ENCODE measurements at regions not wholly inside any gene's neighbourhood (a gene's known extent, or its start where the extent isn't known, plus 50 kb on each side); places are given as distances from the start of the nearest gene placed in this dataset.

GRCh38 chr20:19883501-19883900, 125.4 kb downstream of the RIN2 start:
- no peak overlapping the region for H3K27ac ChIP-seq
- no peak overlapping the region for H3K4me3 ChIP-seq
- no peaks in the 10 kb centered on the region for H3K9me3 ChIP-seq
- peaks cover 1 to 49% (median 32%) of the 10 kb centered on the region in 12 donors for H3K4me1 ChIP-seq
- no peak for ATAC-seq
- intact Hi-C loops (cut with DNase I), result loop anchor here in 6 of 10 donors (10.0 kb wide), 4 partner anchors 59 to 189 kb away; no protein-coding TSS in a partner anchor
- H3K27me3 ChIP-seq, result no peaks in the 10 kb centered on the region
- 92 to 98% (median 96%) methylated on average over 3 of the region's 3 CpGs for WGBS, 4 donors
- H3K36me3 ChIP-seq, result peaks cover 0 to 11% (median 0%) of the 10 kb centered on the region in 9 donors
- TF ChIP-seq POLR2A (IDR thresholded peaks at IDR 0.05), result no peak
- no peak for TF ChIP-seq CTCF (IDR thresholded peaks at IDR 0.05)
- no peak for DNase-seq

GRCh38 chr20:19885594-19885938, 127.5 kb downstream of the RIN2 start:
- H3K27ac ChIP-seq, result peak overlapping the region in 10 of 12 donors; percentile 71 to 97 (median 89)
- H3K27me3 ChIP-seq, result no peaks in the 10 kb centered on the region
- H3K4me3 ChIP-seq, result peak overlapping the region in 8 of 12 donors; percentile 46 to 58 (median 54)
- 47 to 86% (median 54%) methylated on average over 5 of the region's 5 CpGs for WGBS, 4 donors
- no peak for ATAC-seq
- no peaks in the 10 kb centered on the region for H3K9me3 ChIP-seq
- H3K4me1 ChIP-seq, result peaks cover 6 to 65% (median 51%) of the 10 kb centered on the region in 12 donors
- intact Hi-C loops (cut with DNase I), result loop anchor here (5.0 to 10.0 kb wide), 15 partner anchors 38 to 193 kb away; no protein-coding TSS in a partner anchor
- DNase-seq, result no peak
- TF ChIP-seq CTCF (IDR thresholded peaks at IDR 0.05) (no peak), POLR2A (IDR thresholded peaks at IDR 0.05) (no peak)
- peaks cover 0 to 19% (median 0%) of the 10 kb centered on the region in 9 donors for H3K36me3 ChIP-seq

- H3K27me3 ChIP-seq, result no peaks in the 10 kb centered on the region
- ATAC-seq (peak; percentile 4 to 43 (median 39)), DNase-seq (peak; percentile 43 to 77 (median 49))
- TF ChIP-seq POLR2A (IDR thresholded peaks at IDR 0.05), result no peak
- no peak for TF ChIP-seq CTCF (IDR thresholded peaks at IDR 0.05)
- 27 to 37% (median 31%) methylated on average over 16 of the region's 16 CpGs for WGBS, 4 donors
- intact Hi-C loops (cut with DNase I), result loop anchor here (2.0 to 10.0 kb wide), 17 partner anchors 39 to 197 kb away; no protein-coding TSS in a partner anchor
- peaks cover 0 to 24% (median 0%) of the 10 kb centered on the region in 9 donors for H3K36me3 ChIP-seq
- H3K9me3 ChIP-seq, result peaks cover 0 to 3% (median 0%) of the 10 kb centered on the region in 12 donors
- H3K4me3 ChIP-seq, result peak overlapping the region in 11 of 12 donors; percentile 32 to 61 (median 53)
- H3K27ac ChIP-seq, result peak overlapping the region; percentile 71 to 97 (median 89)
- H3K4me1 ChIP-seq, result peaks cover 6 to 70% (median 56%) of the 10 kb centered on the region in 12 donors
These were observed 128.0 kb downstream of the RIN2 start for GRCh38 chr20:19885939-19886660.

GRCh38 chr20:19886661-19887288, 128.7 kb downstream of the RIN2 start:
- WGBS, 4 donors, result 47 to 58% (median 54%) methylated on average over 8 of the region's 8 CpGs
- Histone ChIP-seq H3K9me3 (peaks cover 0 to 6% (median 0%) of the 10 kb centered on the region in 12 donors), H3K4me3 (peak overlapping the region in 11 of 12 donors; percentile 32 to 61 (median 53)), H3K36me3 (peaks cover 0 to 29% (median 2%) of the 10 kb centered on the region in 9 donors), H3K27me3 (no peaks in the 10 kb centered on the region), H3K4me1 (peaks cover 6 to 77% (median 62%) of the 10 kb centered on the region in 12 donors), H3K27ac (peak overlapping the region; percentile 71 to 97 (median 89))
- intact Hi-C loops (cut with DNase I), result loop anchor here (2.0 to 10.0 kb wide), 17 partner anchors 39 to 198 kb away; no protein-coding TSS in a partner anchor
- ATAC-seq, result no peak
- TF ChIP-seq CTCF (IDR thresholded peaks at IDR 0.05) (peak in 4 of 12 donors; percentile 21 to 41 (median 31)), POLR2A (IDR thresholded peaks at IDR 0.05) (no peak)
- DNase-seq, result no peak

Measured in heart left ventricle (tissue), 16 donors.